ENCODE measurements at regions not wholly inside any gene's neighbourhood (a gene's known extent, or its start where the extent isn't known, plus 50 kb on each side); places are given as distances from the start of the nearest gene placed in this dataset.

- DNase-seq (ENCODE audit: low read depth): no peak
- Histone ChIP-seq H3K27me3 (ENCODE audit: control insufficient read depth, insufficient read depth, low read length) (no peaks in the 10 kb centered on the region), H3K4me3 (ENCODE audit: low read depth, low read length) (no peak overlapping the region), H3K36me3 (ENCODE audit: control insufficient read depth, insufficient read depth, low read length) (no peaks in the 10 kb centered on the region)
- TF ChIP-seq, protein P1, sequence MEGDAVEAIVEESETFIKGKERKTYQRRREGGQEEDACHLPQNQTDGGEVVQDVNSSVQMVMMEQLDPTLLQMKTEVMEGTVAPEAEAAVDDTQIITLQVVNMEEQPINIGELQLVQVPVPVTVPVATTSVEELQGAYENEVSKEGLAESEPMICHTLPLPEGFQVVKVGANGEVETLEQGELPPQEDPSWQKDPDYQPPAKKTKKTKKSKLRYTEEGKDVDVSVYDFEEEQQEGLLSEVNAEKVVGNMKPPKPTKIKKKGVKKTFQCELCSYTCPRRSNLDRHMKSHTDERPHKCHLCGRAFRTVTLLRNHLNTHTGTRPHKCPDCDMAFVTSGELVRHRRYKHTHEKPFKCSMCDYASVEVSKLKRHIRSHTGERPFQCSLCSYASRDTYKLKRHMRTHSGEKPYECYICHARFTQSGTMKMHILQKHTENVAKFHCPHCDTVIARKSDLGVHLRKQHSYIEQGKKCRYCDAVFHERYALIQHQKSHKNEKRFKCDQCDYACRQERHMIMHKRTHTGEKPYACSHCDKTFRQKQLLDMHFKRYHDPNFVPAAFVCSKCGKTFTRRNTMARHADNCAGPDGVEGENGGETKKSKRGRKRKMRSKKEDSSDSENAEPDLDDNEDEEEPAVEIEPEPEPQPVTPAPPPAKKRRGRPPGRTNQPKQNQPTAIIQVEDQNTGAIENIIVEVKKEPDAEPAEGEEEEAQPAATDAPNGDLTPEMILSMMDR (IDR thresholded peaks at IDR 0.05; ENCODE audit: insufficient read depth, low read length, poor library complexity, severe bottlenecking): no peak
Observed at GRCh38 chr5:157989296-157989695, 130.4 kb upstream of the CLINT1 start.

DNA sequence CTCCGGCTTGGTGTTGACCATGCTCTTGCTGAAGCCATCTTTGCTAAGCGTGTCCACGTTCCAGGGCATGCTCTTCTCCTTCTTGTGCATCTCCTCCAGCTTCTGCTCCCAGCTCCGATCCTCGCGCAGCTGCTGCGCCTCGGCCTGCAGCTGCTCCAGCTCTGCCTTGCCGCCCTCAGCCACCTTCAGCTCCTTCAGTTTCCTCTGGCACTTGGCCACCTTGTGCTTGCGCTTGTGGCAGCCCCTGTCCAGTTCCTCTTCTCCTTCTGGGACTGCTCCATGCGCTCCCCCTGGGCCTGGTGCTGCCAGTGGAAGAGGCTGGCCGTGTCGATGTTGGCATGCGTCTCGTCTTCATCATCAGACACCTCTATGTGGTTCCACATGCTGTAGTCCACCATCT, 128.3 kb upstream of the CLINT1 start:
- Histone ChIP-seq H3K4me3 (ENCODE audit: low read depth, low read length) (no peak overlapping the region), H3K27me3 (ENCODE audit: control insufficient read depth, insufficient read depth, low read length) (no peaks in the 10 kb centered on the region), H3K36me3 (ENCODE audit: control insufficient read depth, insufficient read depth, low read length) (no peaks in the 10 kb centered on the region)
- no peak for DNase-seq (ENCODE audit: low read depth)
- TF ChIP-seq, protein P1 (IDR thresholded peaks at IDR 0.05; ENCODE audit: insufficient read depth, low read length, poor library complexity, severe bottlenecking): no peak

DNA sequence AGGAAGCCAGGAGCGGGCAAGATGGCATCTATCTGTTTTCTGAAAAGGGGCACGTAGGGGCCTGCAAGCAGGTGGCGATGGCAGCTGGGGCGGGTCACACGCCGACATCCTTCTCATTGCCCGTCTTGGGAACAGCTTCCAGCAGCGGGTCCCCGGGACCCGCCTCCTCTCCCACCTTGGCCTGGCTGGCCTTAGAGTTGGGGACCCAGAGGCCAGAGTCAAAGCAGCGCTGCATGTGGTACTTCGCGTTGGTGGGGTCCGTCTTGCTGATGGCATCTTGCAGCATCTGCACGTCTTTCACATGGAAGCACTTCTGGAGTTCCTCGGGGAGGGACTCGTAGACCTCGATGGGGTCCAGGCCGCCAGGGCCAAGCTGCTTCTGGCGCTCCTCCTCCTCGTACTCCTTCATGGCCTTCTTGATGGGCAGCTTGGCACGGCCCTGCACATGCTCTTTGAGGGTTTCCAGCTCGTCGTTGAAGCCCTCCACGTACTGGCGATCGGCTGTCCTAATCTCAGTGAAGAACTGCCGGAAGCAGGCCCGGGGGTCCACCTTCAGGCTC, 127.6 kb upstream of the CLINT1 start:
- TF ChIP-seq, protein P1 (IDR thresholded peaks at IDR 0.05; ENCODE audit: insufficient read depth, low read length, poor library complexity, severe bottlenecking): no peak
- no peaks in the 10 kb centered on the region for H3K27me3 ChIP-seq (ENCODE audit: control insufficient read depth, insufficient read depth, low read length)

DNA sequence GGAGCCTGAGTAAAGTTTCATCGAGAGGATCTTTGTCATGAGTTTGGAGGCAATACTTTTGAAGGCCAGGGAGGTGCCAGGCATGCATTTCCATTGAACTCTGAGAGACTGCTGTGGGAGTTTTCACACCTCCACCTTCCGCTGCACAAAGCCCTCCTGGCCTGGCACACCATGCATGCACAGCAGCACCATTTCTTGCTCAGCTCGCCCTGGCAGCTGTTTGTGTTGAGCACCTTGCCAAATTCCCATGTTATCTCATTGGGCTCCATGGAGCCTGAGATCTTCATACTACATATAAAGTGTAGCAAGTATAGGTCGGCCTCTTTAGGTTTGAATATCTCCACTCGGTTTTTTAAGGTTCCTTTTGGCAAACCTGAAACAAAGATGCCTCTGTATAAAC, 125.7 kb upstream of the CLINT1 start:
- no peaks in the 10 kb centered on the region for H3K36me3 ChIP-seq (ENCODE audit: control insufficient read depth, insufficient read depth, low read length)
- no peaks in the 10 kb centered on the region for H3K27me3 ChIP-seq (ENCODE audit: control insufficient read depth, insufficient read depth, low read length)
- no peak overlapping the region for H3K4me3 ChIP-seq (ENCODE audit: low read depth, low read length)
- TF ChIP-seq, protein P1 (IDR thresholded peaks at IDR 0.05; ENCODE audit: insufficient read depth, low read length, poor library complexity, severe bottlenecking): no peak
- no peak for DNase-seq (ENCODE audit: low read depth)

More for the DNA sequence above, 127.6 kb upstream of the CLINT1 start:
- Histone ChIP-seq H3K36me3 (ENCODE audit: control insufficient read depth, insufficient read depth, low read length) (no peaks in the 10 kb centered on the region), H3K4me3 (ENCODE audit: low read depth, low read length) (no peak overlapping the region)
- no peak for DNase-seq (ENCODE audit: low read depth)

GRCh38 chr5:157983906-157984551, 125.1 kb upstream of the CLINT1 start:
- TF ChIP-seq, protein P1 (IDR thresholded peaks at IDR 0.05; ENCODE audit: insufficient read depth, low read length, poor library complexity, severe bottlenecking): no peak
- no peak for DNase-seq (ENCODE audit: low read depth)

DNA sequence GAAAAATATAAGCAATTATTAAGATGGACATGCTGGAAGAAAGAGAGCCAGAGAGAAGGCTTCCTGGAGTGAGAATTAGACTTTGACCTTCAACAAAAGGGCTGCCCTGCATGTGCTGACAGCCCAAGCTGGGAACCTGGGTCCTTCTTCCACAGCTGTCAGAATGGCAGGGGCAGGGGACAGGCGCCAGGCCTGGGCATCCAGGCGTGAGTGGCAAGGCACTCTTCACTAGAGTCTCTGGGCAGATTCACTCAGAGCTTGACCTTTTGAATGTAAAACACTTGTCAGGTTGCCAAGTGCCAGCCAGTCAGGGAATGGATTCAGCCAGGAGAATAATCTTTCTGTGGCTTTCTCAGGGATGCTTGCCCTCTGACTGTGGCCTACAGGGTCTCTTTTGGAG, 119.1 kb upstream of the CLINT1 start:
- Histone ChIP-seq H3K36me3 (ENCODE audit: control insufficient read depth, insufficient read depth, low read length) (no peaks in the 10 kb centered on the region), H3K27me3 (ENCODE audit: control insufficient read depth, insufficient read depth, low read length) (no peaks in the 10 kb centered on the region), H3K4me3 (ENCODE audit: low read depth, low read length) (no peak overlapping the region)
- TF ChIP-seq, protein P1 (IDR thresholded peaks at IDR 0.05; ENCODE audit: insufficient read depth, low read length, poor library complexity, severe bottlenecking): no peak
- no peak for DNase-seq (ENCODE audit: low read depth)

More at GRCh38 chr5:157983906-157984551, 125.1 kb upstream of the CLINT1 start:
- Histone ChIP-seq H3K4me3 (ENCODE audit: low read depth, low read length) (no peak overlapping the region), H3K27me3 (ENCODE audit: control insufficient read depth, insufficient read depth, low read length) (no peaks in the 10 kb centered on the region), H3K36me3 (ENCODE audit: control insufficient read depth, insufficient read depth, low read length) (no peaks in the 10 kb centered on the region)
